Activated CD4-positive, alpha-beta T cell treated with anti-CD3 and anti-CD28 coated beads, Interleukin-2, amount 50 U/mL, for 24 hours (primary cell): ENCODE measurements at regions not wholly inside any gene's neighbourhood (a gene's known extent, or its start where the extent isn't known, plus 50 kb on each side); places are given as distances from the start of the nearest gene placed in this dataset.

Experiments used
- DNase-seq, 2 donors: peaks; one replicate each; pipeline ENCODE4 v3.0.0-alpha.2; 2020; ENCODE audit warnings: low read depth in 1 of 2, low spot score in 1 of 2

GRCh38 chr18:39515299-39515698, 1949.7 kb upstream of the CELF4 start:
- DNase-seq: no peak

GRCh38 chr18:39513186-39513585, 1947.6 kb upstream of the CELF4 start:
- no peak for DNase-seq

DNA sequence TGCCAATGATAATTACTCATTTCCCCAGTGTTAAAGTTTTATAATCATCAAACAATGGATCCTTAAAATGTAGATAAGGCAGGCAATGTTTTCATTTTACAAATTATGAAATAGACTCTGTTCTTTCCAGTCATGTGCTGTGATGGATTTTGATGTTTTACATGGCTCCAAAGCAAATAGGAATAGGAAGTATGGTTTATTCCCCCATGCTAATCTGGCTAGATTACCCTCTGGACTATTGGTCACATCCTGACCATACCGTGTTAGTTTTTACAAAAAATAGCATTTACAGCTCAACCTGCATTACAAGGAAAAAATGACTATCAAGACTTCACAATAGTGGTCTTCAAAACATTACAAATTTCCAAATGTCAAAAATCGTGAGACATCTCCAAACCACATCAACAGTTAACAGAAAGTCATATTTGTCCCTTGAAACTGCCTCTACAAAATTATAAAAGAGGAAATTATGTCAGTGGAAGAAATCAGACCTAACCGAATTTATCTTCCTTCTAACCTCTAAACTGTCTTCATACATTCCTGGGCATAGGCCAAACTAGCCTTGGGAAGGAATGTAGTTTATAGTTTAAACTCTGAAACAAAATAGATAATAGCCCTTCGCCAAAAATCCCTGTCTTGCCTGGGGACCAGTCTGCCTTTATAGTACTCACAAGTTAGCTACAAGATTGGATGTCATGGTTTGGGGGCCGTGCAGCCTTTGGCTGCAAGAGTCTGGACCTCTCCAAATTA, 1941.2 kb upstream of the CELF4 start:
- no peak for DNase-seq

- DNase-seq: no peak
Observed at GRCh38 chr18:39500306-39500705, 1934.7 kb upstream of the CELF4 start.

DNA sequence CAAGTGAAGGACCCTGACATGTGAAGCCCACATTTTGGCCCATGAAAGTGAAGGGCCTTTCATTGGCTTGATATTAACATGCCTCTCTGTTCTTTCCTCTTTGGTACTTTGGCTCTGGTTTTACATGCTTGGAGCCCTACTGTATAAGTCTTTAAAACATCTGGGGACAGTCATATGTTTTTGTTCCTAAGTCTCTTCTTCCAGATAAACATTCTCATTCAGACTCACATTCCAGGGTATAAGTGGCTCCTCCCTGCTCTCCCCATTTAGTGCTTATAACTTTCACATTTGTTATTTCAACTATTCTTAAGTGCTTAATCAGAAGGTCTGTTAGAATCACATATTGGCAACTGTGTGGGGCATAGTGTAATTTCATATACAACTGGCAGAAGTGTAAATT, 1932.2 kb upstream of the CELF4 start:
- DNase-seq: no peak

DNA sequence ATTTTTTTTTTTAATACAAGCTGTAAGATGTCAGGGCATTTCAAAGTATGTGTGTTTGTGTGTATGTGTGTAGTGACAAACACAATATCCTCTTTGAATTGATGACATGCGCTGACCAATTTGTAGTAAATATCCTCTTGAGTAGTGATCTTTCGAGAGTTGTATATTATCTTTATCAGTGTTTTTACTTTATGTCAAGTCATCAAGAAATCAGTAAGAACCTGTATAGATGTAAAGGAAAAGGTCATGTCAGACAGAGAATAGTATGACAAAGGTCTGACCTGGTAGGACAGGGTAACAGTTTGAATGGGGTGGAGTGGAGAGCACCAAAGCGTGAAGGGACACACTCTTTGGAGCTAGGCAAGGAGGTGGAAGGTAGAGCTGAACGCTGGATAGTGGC, 1931.4 kb upstream of the CELF4 start:
- DNase-seq: no peak

- no peak for DNase-seq
Observed at GRCh38 chr18:39494211-39494896, 1928.8 kb upstream of the CELF4 start.

DNA sequence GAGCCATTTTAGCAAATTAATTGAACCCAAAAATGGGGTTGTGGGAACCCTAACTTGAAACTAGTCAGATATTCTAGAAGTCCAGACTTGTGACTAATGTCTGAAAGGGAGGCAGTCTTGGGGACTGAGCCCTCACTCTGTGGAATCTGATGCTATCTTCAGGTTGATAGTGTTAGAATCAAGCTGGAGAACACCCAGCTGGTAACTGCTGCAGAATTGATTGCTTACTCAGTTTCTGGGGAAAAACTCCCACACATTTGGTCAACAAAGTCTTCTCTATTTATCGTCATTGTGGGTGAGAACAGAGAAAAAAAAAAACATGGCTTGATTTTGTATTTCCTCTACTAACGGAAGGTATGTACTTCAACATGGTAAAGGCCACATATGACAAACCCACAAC, 1925.8 kb upstream of the CELF4 start:
- no peak for DNase-seq

- no peak for DNase-seq
Observed at GRCh38 chr18:39489431-39489830, 1923.8 kb upstream of the CELF4 start.

- no peak for DNase-seq
Observed at GRCh38 chr18:39487932-39488331, 1922.3 kb upstream of the CELF4 start.

GRCh38 chr18:39486268-39486667, 1920.7 kb upstream of the CELF4 start:
- no peak for DNase-seq

DNA sequence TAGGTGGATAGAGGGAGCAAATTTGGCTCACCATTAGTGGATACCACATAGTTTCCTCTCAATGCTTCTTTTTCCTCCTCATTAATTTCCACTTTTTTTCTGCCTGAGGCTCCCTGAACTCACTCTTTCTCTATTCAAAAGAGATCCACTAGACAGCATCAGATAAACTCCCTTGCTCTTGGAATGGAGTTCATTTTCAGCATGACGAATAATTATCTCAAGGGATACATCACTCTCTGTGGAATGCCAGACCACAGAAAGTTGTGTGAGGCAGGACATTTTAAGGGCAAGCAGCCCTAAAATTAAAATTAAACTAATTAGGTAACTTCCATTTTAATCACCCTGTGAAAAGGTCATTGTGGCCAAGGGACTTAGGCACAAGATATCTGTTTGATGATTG, 1920.1 kb upstream of the CELF4 start:
- DNase-seq: no peak

- DNase-seq: no peak
Observed at GRCh38 chr18:39481281-39481680, 1915.7 kb upstream of the CELF4 start.

DNA sequence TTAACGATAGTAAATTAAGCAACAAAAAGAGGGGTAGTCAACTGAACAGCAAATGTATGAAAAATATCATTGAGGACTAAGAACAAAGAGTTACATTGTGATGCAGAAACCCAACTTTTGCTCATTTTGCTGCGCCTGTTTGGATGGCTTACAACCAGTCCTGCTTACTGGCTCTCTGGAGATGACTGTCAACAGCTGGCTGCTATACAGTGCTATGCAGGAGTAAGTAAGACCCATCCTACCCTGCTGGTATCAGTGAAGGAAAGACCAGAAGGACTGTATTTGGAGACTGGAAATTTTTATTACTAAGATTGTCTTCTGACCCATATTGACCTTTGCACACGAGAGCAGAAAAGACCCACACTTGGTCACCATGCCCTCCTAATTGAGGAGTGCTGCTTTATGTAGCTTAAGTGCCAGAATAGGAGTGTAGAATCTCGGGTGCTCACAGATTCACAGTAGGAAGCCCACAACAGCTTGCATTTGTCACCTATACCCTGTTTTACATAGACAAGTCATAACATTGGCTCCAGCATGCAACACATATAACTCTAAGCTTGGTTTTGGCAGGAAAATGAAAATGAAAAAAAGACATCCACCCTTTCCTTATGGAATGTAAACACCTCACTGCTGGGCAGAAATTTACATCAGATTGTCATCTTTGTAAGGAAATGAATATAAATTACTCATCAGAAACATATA, 1915.0 kb upstream of the CELF4 start:
- no peak for DNase-seq

DNA sequence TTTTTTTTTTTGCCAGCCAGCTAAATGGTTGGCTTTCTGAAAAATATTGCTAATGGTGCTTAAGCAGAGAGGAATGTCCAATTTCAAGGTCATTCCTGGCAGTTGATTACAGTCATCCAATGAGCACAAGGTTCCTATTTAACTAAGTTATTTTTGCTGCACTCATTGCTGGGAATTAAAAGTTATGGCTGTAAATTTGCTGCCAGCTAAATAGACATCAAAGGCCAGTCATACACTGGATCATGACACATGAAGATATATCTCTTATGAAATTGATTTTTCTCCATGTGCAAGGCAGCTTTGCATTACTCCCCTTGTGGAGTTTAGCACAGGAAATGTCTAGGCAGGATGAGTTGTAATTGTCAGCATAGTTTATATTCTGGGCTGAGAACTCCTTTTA, 1898.4 kb upstream of the CELF4 start:
- no peak for DNase-seq

- DNase-seq: no peak
Observed at GRCh38 chr18:39462436-39462835, 1896.8 kb upstream of the CELF4 start.

DNA sequence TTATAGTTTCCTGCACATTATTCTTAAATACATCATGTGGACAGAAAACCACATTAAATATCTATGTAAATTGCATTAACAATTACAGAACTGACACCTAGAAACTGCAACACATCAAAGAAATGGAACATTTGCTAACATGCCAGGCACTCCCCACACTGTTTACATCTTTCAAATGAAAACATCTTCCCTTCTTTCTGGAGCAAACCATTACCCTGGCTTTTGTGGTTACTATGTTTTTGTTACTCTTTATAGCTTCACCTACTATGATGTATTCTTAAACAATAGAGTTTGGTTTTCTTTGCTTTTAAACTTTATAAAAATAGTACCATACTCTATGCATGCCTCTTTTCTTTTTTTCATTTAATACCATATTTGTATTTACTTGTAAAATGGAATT, 1894.5 kb upstream of the CELF4 start:
- no peak for DNase-seq

GRCh38 chr18:39455285-39455684, 1889.7 kb upstream of the CELF4 start:
- no peak for DNase-seq

DNA sequence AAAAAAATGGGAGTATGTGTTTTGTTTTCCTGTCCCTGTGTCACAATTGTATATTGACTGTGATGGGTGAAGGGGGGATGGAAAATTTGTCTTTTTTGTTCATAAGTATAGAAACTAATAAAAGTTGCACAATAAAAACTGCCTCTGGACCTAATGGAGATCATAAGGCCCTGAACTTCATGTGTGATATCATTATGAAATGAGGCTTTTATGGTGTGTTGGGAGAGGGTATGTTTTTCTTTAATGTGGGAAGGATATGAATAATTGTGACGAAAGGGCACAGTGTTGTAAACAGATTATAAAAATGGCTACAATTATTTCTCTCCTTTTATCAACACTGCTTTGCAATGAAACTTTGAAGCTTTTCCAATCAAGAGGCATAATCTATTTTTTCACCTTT, 1889.3 kb upstream of the CELF4 start:
- DNase-seq: no peak

DNA sequence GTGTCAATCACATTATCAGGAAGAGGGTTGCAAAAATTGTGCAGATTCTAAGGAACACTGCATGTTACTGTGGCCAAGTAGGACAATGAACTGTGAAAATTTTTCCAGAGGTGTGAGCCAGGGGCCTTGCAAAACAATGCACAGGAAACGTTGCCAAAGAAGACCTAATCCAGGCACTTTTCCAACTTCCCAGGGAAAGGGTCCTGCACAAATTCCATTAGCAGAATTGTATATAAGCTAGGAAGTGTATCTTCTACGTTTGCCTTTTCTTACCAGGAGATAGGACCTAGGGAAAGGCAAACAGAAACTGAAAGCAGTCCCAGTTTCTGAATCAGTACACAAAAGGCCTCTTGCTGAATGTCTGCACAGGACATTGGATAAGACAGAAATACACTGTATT, 1888.3 kb upstream of the CELF4 start:
- no peak for DNase-seq

GRCh38 chr18:39453356-39453755, 1887.8 kb upstream of the CELF4 start:
- DNase-seq: no peak

GRCh38 chr18:39450958-39451357, 1885.4 kb upstream of the CELF4 start:
- no peak for DNase-seq
